Central memory CD8-positive, alpha-beta T cell (primary cell): ENCODE measurements at regions not wholly inside any gene's neighbourhood (a gene's known extent, or its start where the extent isn't known, plus 50 kb on each side); places are given as distances from the start of the nearest gene placed in this dataset.

Experiments
- ATAC-seq: fragments of 150-1000 bp; cut with Tn5 transposase; replicated peaks from 2 replicates; pipeline ENCODE4 v1.10.0; 2022; ENCODE audit warnings: mild to moderate bottlenecking, moderate FRiP score, moderate number of reproducible peaks; ENCODE audit not compliant: poor library complexity, severe bottlenecking; ENCODE audit errors: extremely low read depth
- DNase-seq, 2 donors: peaks; one replicate each; pipeline ENCODE4 v3.0.0; 2021; ENCODE audit warnings: low spot score in 2 of 2
- H3K27ac Mint-ChIP-seq: one replicate; pipeline ENCODE4 v1.8.0; 2022; ENCODE audit warnings: low read depth, mild to moderate bottlenecking, moderate library complexity, mixed read lengths
- H3K27me3 Mint-ChIP-seq: one replicate; pipeline ENCODE4 v1.8.0; 2022; ENCODE audit warnings: mixed read lengths
- H3K36me3 Mint-ChIP-seq: one replicate; pipeline ENCODE4 v1.8.0; 2022; ENCODE audit warnings: mild to moderate bottlenecking, moderate library complexity, mixed read lengths; ENCODE audit not compliant: insufficient read depth
- H3K4me1 Mint-ChIP-seq: one replicate; pipeline ENCODE4 v1.8.0; 2022; ENCODE audit warnings: mixed read lengths
- H3K4me3 Mint-ChIP-seq: one replicate; pipeline ENCODE4 v1.8.0; 2022; ENCODE audit warnings: mild to moderate bottlenecking, moderate library complexity, mixed read lengths
- H3K9me3 Mint-ChIP-seq: one replicate; pipeline ENCODE4 v1.8.0; 2022; ENCODE audit warnings: mixed read lengths

GRCh38 chr16:63581570-63581969 is 1540.3 kb downstream of the CDH11 start:
- ATAC-seq (no peak), DNase-seq (no peak)
- Mint-ChIP-seq H3K4me1 (no peaks in the 10 kb centered on the region), H3K27me3 (no peaks in the 10 kb centered on the region), H3K9me3 (peaks cover 16% of the 10 kb centered on the region), H3K36me3 (no peaks in the 10 kb centered on the region), H3K4me3 (no peak overlapping the region), H3K27ac (no peak overlapping the region)

- DNase-seq (no peak), ATAC-seq (no peak)
- H3K4me3 Mint-ChIP-seq, result no peak overlapping the region
- no peaks in the 10 kb centered on the region for H3K36me3 Mint-ChIP-seq
- no peaks in the 10 kb centered on the region for H3K4me1 Mint-ChIP-seq
- H3K9me3 Mint-ChIP-seq, result peaks cover 20% of the 10 kb centered on the region
- H3K27ac Mint-ChIP-seq, result no peak overlapping the region
- no peaks in the 10 kb centered on the region for H3K27me3 Mint-ChIP-seq
These were observed 1542.6 kb upstream of the CDH8 start for GRCh38 chr16:63578791-63579190.

GRCh38 chr16:63577891-63578290 is 1541.7 kb upstream of the CDH8 start:
- H3K4me1 Mint-ChIP-seq, result no peaks in the 10 kb centered on the region
- no peak overlapping the region for H3K27ac Mint-ChIP-seq
- H3K36me3 Mint-ChIP-seq, result no peaks in the 10 kb centered on the region
- peaks cover 21% of the 10 kb centered on the region for H3K9me3 Mint-ChIP-seq
- no peaks in the 10 kb centered on the region for H3K27me3 Mint-ChIP-seq
- ATAC-seq (no peak), DNase-seq (no peak)
- no peak overlapping the region for H3K4me3 Mint-ChIP-seq

- Mint-ChIP-seq H3K4me1 (no peaks in the 10 kb centered on the region), H3K27me3 (no peaks in the 10 kb centered on the region), H3K36me3 (no peaks in the 10 kb centered on the region), H3K4me3 (no peak overlapping the region), H3K27ac (no peak overlapping the region), H3K9me3 (peaks cover 21% of the 10 kb centered on the region)
- ATAC-seq (no peak), DNase-seq (no peak)
These were observed 1538.8 kb upstream of the CDH8 start for GRCh38 chr16:63575041-63575440.

DNA sequence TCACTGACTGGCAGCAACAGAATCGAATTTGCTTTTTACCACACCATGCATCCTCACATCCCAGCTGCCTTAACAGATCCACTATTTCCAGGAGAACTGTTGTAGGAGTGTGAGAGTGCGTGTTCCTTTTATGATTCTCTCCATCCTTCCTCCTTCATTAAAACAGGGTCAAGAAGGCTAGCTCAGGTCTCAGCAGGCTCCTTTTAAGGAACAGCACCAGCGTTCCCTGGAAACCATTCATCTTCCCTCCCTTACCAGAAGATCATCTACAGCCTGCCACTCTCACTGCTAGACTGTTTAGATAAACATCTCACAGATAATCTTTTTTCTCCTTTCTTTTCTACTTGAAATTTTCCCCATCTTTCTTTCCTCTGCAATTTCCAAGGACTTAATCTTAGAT is 1531.9 kb upstream of the CDH8 start:
- DNase-seq (no peak), ATAC-seq (no peak)
- Mint-ChIP-seq H3K27ac (no peak overlapping the region), H3K27me3 (no peaks in the 10 kb centered on the region), H3K4me3 (no peak overlapping the region), H3K4me1 (no peaks in the 10 kb centered on the region), H3K36me3 (no peaks in the 10 kb centered on the region), H3K9me3 (peaks cover 25% of the 10 kb centered on the region)

GRCh38 chr16:63563819-63564505 is 1527.7 kb upstream of the CDH8 start:
- DNase-seq, result no peak
- H3K36me3 Mint-ChIP-seq, result no peaks in the 10 kb centered on the region
- H3K4me1 Mint-ChIP-seq, result no peaks in the 10 kb centered on the region
- H3K27me3 Mint-ChIP-seq, result no peaks in the 10 kb centered on the region
- no peak overlapping the region for H3K27ac Mint-ChIP-seq
- peaks cover 36% of the 10 kb centered on the region for H3K9me3 Mint-ChIP-seq
- no peak for ATAC-seq
- H3K4me3 Mint-ChIP-seq, result no peak overlapping the region

DNA sequence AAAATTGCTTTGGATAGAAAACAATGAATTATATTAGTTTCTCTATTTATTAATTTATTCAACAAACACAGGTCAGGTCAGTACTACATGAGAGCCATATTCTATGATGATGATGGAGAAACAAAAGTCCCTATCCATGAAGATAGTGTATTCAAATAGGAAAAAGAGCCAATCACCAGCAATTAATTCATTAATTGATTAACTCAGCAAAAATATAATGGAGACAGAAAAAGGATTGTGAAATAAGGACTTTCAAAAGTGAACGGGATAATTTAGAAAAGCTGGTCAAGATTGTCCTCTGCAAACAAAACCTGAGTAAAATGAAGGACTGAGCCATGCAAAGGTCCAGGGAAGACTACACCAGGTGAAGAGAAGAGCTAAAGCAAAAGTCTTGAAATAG is 1517.7 kb upstream of the CDH8 start:
- Mint-ChIP-seq H3K4me3 (no peak overlapping the region), H3K36me3 (peaks cover 3% of the 10 kb centered on the region), H3K27me3 (no peaks in the 10 kb centered on the region), H3K27ac (no peak overlapping the region), H3K9me3 (peaks cover 13% of the 10 kb centered on the region), H3K4me1 (no peaks in the 10 kb centered on the region)
- ATAC-seq (no peak), DNase-seq (no peak)

GRCh38 chr16:63539276-63539675 is 1503.0 kb upstream of the CDH8 start:
- no peak overlapping the region for H3K27ac Mint-ChIP-seq
- no peaks in the 10 kb centered on the region for H3K4me1 Mint-ChIP-seq
- no peaks in the 10 kb centered on the region for H3K27me3 Mint-ChIP-seq
- H3K4me3 Mint-ChIP-seq, result no peak overlapping the region
- ATAC-seq (no peak), DNase-seq (no peak)
- H3K36me3 Mint-ChIP-seq, result no peaks in the 10 kb centered on the region
- peaks cover 12% of the 10 kb centered on the region for H3K9me3 Mint-ChIP-seq

GRCh38 chr16:63530974-63531373 is 1494.7 kb upstream of the CDH8 start:
- no peaks in the 10 kb centered on the region for H3K4me1 Mint-ChIP-seq
- H3K36me3 Mint-ChIP-seq, result no peaks in the 10 kb centered on the region
- no peaks in the 10 kb centered on the region for H3K27me3 Mint-ChIP-seq
- DNase-seq, result no peak
- peaks cover 23% of the 10 kb centered on the region for H3K9me3 Mint-ChIP-seq
- no peak overlapping the region for H3K27ac Mint-ChIP-seq
- H3K4me3 Mint-ChIP-seq, result no peak overlapping the region
- ATAC-seq, result no peak

DNA sequence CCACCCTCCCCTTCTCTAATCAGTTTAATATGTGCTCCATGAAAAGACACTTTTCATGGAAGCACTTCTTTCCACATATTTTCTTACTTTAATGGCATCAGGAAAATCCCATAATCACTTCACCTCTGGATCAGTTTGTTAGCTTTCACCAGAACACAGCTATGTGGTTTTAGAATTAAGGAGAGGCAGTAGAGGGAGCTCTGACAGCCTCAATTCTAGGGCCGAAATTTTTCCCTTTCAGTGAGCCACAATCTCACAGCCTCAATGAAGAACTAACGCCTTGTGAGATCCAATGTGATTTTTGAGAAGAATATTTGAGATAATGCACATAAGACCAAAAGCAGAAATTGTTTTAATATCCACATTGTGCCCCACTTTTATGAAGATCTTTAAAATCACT is 1494.0 kb upstream of the CDH8 start:
- no peaks in the 10 kb centered on the region for H3K36me3 Mint-ChIP-seq
- DNase-seq (no peak), ATAC-seq (no peak)
- no peaks in the 10 kb centered on the region for H3K27me3 Mint-ChIP-seq
- no peak overlapping the region for H3K27ac Mint-ChIP-seq
- no peak overlapping the region for H3K4me3 Mint-ChIP-seq
- no peaks in the 10 kb centered on the region for H3K4me1 Mint-ChIP-seq
- H3K9me3 Mint-ChIP-seq, result peaks cover 23% of the 10 kb centered on the region

DNA sequence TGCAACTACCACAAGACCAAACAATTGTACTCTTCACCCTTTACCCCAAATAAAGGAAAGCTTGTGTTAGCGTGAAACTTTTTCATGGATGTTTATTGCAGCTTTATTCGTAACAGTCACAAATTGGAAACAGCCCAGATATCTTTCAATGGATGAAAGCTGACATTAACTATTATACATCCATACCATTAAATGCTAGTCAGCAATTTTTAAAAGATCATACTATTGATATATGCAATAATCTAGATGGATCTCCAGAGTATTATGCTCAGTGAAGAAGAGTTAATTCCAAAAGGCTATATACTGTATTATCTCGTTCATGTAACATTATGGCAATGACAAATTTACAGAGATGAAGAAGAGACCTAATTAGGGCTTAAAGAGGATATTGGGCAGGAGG is 1491.2 kb upstream of the CDH8 start:
- DNase-seq (no peak), ATAC-seq (no peak)
- Mint-ChIP-seq H3K9me3 (peaks cover 30% of the 10 kb centered on the region), H3K27me3 (no peaks in the 10 kb centered on the region), H3K27ac (no peak overlapping the region), H3K36me3 (no peaks in the 10 kb centered on the region), H3K4me3 (no peak overlapping the region), H3K4me1 (no peaks in the 10 kb centered on the region)

DNA sequence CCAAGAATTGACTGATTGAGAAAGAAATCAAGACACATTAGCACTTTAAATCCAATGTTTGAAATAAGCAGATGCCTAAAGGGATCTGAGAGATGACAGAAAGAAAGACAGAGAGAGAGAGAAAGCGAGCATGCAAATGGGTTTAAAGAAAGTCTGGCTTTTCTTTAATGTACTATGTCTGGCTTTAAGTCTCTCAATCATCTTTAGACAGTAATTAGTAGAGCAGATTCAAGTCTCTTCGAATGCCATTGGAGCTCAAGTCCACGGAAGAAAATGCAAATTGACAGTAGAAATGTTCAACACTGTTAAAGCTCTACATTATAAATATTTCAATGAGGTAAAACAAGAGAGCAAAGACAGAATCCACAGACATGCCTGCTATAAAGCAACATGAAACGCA is 1480.2 kb upstream of the CDH8 start:
- H3K4me3 Mint-ChIP-seq, result no peak overlapping the region
- no peaks in the 10 kb centered on the region for H3K36me3 Mint-ChIP-seq
- DNase-seq (no peak), ATAC-seq (no peak)
- H3K9me3 Mint-ChIP-seq, result peaks cover 12% of the 10 kb centered on the region
- no peak overlapping the region for H3K27ac Mint-ChIP-seq
- H3K27me3 Mint-ChIP-seq, result no peaks in the 10 kb centered on the region
- no peaks in the 10 kb centered on the region for H3K4me1 Mint-ChIP-seq

GRCh38 chr16:63512910-63513309 is 1476.7 kb upstream of the CDH8 start:
- Mint-ChIP-seq H3K27ac (no peak overlapping the region), H3K27me3 (no peaks in the 10 kb centered on the region), H3K36me3 (no peaks in the 10 kb centered on the region), H3K9me3 (peaks cover 6% of the 10 kb centered on the region), H3K4me1 (no peaks in the 10 kb centered on the region), H3K4me3 (no peak overlapping the region)
- DNase-seq (no peak), ATAC-seq (no peak)

- Mint-ChIP-seq H3K27me3 (no peaks in the 10 kb centered on the region), H3K36me3 (no peaks in the 10 kb centered on the region), H3K9me3 (peaks cover 4% of the 10 kb centered on the region), H3K27ac (no peak overlapping the region), H3K4me3 (no peak overlapping the region), H3K4me1 (no peaks in the 10 kb centered on the region)
- DNase-seq (no peak), ATAC-seq (no peak)
These were observed 1461.2 kb upstream of the CDH8 start for GRCh38 chr16:63497408-63497807.
